ENCODE measurements at regions not wholly inside any gene's neighbourhood (a gene's known extent, or its start where the extent isn't known, plus 50 kb on each side); places are given as distances from the start of the nearest gene placed in this dataset.

DNA sequence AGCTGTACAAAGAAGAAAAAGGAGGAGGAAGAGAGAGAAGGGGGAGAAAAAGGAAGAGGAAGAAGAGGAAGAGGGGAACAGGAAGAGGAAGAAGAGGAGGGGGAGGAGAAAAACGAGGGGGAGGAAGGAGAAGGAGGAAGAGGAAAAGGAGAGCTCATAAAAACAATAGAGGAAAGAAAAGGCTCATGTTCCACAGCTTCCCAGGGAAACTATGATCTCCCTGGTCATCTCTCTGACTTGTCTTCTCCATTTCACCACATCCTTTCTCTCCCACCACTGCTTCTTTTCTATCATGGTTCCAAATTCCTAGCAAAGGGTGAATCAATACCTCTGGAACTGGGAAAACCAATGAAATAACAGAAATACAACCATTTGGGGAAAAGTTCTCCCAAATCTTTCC lies 254.1 kb upstream of the ERCC4 start:
- TF ChIP-seq CTCF (conservative IDR thresholded peaks at IDR 0.05; ENCODE audit: low read length) (no peak), EZH2phosphoT487 (IDR thresholded peaks at IDR 0.05; ENCODE audit: borderline replicate concordance, low read depth, low read length) (no peak)

All from OCI-LY7 (cell line).